Head of caudate nucleus (tissue), 42 donors: ENCODE measurements at regions not wholly inside any gene's neighbourhood (a gene's known extent, or its start where the extent isn't known, plus 50 kb on each side); places are given as distances from the start of the nearest gene placed in this dataset.
A peak's percentile ranks its signal among the peaks of the same experiment; 100 is the strongest.

Source experiments
- DNase-seq, 42 donors: peaks; one replicate each; pipeline versions ENCODE4 v3.0.0 to v3.0.0-alpha.2; 2020 to 2021; ENCODE audit warnings: mixed read lengths in 7 of 42
- intact Hi-C: fragments of 100-400 bp; cut with DNase I; formaldehyde crosslinking; loops from one replicate; pipeline ENCODE4 v1.15.0; 2022

GRCh38 chr1:18535391-18536210 is 54.9 kb downstream of the KLHDC7A start:
- intact Hi-C loops: no loop called here
- peak in 6 of 42 donors; percentile 4 to 33 (median 12) for DNase-seq

DNA sequence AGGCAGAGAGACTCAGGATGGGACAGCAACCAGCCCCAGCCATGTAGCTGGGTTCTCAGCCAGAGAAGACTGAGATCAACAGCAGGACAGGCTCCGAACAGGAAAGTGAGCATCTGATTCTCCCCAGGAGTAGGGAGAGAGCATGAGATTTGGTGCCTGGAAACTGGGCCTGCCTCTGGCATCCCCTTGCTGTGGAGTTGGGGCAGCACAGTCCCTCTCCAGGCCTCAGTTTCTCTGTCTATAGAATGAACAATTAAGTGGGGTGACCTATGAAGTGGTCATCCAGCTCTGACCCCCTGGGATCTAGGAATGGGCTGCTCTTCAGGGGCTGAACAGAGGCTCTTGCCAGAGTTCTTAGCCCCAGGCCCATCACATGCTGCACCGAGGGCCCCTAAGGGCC is 55.6 kb downstream of the KLHDC7A start:
- DNase-seq: peak in 4 of 42 donors; percentile 1 to 17 (median 6)
- intact Hi-C loops: no loop called here

DNA sequence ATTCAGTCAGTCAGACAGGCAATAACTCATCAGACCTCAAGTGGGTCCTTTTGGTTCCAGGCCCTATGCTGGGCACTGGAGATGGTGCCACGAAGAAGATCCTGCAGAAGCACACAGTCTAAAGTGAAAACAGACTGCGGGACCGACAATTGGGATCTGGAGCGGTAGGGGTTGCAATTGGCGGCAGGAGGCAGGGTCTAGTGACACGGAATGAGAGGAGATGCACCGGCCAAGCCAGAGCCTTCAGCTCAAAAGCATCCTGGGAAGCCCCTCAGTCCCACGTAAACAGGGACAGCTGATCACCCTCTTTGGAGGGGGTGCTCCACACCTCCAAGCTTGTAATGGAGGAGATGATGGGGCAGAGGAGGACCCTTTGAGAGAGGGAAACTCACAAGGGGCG is 56.2 kb downstream of the KLHDC7A start:
- peak in 5 of 42 donors; percentile 0 to 18 (median 8) for DNase-seq
- intact Hi-C loops: no loop called here

DNA sequence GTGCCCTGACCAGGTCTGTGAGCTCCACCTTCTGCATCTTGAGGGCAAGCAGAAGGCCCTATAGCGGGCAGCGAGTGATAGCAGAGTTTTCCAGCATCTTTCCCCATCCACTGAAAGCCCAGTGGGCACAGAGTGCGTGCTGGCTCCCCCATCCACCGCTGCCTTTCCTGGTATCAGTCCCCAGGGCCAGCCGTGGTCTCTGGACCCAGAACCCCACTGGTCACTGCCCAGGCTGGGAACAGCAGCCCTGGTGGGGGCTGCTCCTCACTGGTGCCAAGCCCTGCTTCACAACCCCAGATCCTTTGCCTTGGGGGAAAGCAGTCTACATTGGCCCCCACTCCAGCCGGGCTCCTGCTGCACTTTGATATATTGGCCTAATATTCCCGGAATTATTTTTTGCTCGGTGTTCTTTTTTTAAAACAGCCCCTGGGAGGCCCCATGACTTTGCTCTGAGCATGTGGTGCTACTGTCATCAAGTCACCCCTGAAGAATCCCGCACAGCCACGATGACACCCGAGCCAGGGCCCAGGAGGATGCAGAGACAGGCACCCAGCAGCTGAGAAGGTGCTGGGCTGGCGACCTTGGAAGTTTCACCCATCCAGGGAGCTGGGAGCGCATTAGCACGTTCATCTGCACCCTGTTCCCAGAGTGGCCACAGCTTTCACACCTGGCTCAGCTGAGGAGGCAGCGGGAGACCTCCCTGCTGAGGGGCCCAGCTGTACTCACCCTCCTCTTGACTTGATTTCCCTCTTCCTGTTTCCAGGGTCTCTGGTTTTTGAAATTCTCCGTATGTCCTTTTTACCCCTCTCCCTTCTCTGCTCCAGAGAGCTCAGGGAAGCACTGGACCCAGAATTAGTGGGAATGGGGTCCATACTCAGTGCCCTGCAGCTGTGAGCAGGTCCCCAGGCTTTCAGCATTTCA is 56.9 kb downstream of the KLHDC7A start:
- intact Hi-C loops: no loop called here
- peak in 7 of 42 donors; percentile 6 to 35 (median 14) for DNase-seq

GRCh38 chr1:18539171-18539570 is 58.4 kb downstream of the KLHDC7A start:
- intact Hi-C loops: no loop called here
- DNase-seq: peak in 6 of 42 donors; percentile 1 to 21 (median 10)

DNA sequence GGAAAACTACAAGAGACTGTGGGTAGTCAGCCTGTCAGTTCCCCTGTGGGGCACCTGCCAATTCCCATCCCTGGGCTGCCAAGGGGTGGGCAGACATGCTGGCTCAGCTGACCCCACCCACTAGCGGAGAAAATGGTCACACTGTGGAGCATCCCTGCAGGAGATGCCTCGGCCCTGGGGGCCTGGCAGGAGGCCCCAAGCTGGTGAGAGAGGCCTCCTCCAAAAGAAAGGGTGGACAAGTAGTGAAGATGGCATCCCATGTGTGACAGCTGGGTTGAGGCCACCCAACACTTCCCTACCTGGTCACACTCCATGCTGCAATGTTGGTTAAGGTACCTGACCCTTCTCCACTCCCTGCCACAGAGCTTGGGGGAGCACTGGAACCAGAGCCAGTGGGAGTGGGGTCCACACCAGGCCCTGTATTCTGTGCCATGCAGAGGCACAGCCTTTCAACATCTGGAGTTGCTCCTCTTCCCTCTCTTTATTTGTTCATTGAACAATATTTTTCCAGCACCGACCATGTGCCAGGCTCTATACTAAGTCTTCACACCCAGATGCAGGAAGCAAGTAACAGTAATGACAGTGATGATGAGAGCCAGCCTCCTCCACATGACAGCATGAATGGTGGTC is 59.5 kb downstream of the KLHDC7A start:
- intact Hi-C loops: no loop called here
- peak in 9 of 42 donors; percentile 1 to 23 (median 3) for DNase-seq

DNA sequence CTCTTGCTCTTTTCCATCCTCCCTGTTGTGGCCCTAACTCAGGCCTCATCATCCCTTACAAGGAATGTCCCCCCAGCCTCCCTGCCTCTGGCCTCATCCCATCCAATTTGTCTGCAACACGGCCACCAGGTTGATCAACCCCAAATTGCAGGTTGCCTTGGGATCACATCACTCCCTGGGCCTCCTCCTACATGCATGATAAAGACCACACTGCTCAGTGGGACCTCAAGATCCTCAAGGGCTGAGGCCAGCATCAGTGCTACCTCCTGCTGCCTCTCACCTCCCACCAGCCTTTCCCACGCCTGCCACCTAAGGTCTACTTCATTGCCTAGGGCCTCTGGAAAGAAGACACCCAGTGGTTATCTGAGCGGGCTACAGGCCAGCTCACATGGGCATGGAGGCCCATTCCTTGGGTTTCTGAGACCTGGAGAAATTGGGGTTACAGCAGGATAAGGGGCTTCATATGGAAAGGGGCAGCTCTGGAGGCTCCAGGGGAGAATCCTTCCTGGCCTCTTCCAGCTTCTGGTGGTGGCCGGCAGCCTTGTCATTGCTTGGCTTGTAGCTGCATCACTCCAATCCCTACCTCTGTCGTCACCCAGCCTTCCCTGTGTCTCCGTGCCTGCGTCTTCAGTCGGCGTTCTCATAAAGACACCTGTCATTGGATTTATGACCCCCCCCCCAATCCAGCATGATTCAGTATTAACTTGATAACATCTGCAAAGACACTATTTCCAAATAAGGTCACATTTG is 60.5 kb downstream of the KLHDC7A start:
- intact Hi-C loops: no loop called here
- peak in 6 of 42 donors; percentile 1 to 27 (median 16) for DNase-seq

- intact Hi-C loops: no loop called here
- peak in 3 of 42 donors; percentile 5 to 20 (median 18) for DNase-seq
Observed at GRCh38 chr1:18542351-18542750, 61.6 kb downstream of the KLHDC7A start.

DNA sequence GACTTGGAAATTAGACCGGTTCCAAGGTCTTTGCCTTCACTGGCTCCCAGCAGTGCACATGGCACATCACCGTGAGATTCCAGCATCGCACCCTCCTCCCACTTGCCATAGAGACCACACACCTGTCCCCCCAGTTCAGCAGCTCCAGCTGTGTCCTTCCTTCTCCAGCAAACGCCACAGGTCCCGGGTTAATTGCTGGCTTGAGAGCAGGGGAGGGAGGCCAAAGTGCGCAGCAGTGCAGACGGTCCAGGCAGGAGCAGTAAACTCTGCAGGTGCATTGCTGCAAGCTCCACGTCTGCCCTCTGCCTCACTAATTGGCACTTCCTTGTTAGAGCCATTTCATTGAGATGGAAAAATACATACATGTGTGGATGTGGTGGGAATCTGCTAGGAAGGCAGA is 65.3 kb downstream of the KLHDC7A start:
- no peak for DNase-seq
- intact Hi-C loops: no loop called here

DNA sequence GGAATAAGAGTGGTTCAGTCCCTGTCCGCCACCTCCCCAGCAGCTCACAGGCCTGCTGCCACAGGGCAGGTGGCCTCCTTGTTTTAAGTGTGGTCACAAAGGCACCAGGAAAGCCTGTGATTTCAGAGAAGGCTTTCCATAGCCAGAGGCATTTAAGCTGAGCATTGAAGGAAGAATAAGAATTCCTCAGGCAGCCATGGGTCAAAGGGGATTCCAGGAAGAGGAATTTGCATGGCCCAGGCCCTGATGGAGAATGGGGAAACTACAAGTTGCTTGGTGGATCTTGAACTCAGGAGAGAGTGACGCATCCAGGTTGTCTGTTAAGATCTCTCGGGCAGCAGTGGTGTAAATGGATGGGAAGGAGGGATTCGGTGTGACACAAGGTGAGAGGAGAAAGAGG is 66.7 kb downstream of the KLHDC7A start:
- no peak for DNase-seq
- intact Hi-C loops: no loop called here

DNA sequence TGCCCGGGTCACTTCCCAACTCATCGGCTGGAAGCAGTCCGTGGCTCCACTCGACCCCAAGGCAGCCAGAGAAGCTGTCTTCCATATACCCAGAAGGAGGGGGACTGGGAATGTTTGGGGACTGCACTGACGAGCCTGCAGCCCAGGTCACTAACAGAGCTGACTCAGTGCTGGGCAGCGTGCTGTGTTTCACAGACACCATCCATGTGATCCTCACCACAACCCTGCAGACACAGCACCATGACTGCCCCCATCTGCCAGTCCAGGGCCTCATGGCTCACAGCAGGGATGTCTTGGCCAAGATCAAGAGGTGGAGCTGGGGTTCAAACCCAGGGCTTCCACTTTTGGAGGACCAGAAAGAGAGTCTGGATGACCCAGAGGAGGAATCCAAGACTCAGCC is 67.9 kb downstream of the KLHDC7A start:
- intact Hi-C loops: no loop called here
- no peak for DNase-seq

DNA sequence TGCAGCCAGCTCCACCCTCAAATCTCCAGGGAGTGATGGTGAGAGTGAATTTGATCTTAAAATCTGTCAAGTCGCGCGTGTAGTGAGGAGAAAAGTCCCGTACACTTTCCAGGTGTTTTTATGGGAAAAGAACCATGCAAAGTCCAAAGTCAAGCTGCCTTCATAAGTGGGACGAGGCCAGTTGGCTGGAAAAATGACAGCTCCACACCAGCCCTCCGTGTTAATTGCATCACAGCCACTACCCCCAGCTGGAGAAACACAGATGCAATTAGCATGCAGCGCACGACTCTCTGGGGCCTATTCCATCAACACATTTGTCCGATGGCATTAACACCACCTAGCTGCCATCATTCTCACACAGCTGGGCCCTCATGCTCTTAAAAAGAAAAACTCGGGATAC is 68.4 kb downstream of the KLHDC7A start:
- DNase-seq: no peak
- intact Hi-C loops: no loop called here

DNA sequence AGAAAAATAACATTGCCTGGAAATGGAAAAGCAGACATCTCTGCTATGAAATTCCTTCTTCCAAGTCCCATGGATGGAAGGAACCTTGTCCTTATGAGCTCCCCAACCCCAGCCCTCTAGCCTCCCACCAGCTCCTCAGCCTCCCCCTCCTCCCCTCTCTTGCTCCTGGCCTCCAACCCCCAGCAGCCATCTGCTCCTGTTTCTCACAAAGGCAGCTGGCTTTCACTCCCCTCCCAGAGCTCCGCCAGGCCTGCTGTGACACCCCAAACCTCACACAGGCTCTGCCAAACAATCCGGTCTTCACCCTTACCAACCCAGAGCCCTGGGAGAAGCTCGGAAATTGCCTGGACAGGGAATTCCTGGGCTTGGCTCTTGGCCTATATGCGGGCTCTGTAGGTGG is 69.2 kb downstream of the KLHDC7A start:
- no peak for DNase-seq
- intact Hi-C loops: no loop called here

- DNase-seq: no peak
- intact Hi-C loops: no loop called here
Observed at GRCh38 chr1:18552631-18553030, 71.9 kb downstream of the KLHDC7A start.

DNA sequence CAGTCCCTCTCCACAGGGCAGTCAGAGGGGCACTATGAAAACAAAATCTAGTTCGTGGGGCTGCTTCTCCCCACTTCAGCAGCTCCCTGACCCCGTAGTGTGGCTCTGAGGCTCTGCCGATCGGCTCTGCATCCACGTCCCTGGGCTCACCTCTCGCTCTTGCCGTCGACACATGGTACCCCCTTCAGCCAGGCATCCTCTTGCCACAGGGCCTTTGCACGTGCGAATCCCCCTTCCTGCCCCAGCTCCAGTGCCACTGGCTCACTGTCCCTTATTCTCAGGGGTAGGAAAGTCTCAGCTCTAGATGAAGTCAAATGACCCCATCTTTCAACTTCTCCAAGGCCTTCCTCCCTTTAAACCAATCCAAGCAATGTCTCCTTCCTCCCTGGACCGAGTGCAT is 72.7 kb downstream of the KLHDC7A start:
- intact Hi-C loops: no loop called here
- no peak for DNase-seq

DNA sequence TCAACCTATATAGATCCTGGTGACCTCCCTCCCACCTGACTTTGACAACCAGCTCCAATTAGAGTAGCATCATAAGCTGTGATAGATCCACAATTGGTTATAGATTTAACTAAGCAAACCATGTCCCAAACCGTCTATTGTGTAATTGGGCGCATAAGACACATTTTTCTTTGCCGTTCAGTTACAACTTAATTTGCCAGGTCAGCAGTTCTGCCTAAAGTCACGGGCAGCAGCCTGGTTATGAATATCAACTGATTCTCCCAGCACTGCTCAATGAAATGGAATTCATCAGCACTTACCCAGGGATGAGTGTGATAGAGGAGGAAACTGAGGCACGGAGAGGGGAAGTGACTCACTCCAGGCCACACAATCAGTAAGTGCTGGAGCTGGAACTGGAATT is 73.4 kb downstream of the KLHDC7A start:
- no peak for DNase-seq
- intact Hi-C loops: no loop called here

DNA sequence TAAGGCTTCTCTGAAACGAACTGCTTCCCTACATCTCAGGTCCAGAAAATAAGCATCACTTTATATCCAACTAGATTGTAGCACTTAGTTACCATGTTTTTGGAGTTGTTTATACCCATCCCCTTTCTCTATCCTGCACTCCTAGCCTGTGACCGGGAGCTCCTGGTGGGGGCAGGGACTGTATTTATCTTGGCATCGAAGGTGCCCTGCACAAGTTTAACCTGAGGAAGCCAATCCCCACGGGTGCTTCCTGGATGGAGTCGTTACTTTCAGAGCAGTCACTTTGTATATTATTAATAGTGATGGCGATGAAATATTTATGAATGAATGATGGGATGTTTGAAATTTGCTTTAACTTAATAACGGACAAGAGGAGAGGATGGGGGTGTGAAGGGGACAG is 73.9 kb downstream of the KLHDC7A start:
- no peak for DNase-seq
- intact Hi-C loops: no loop called here

DNA sequence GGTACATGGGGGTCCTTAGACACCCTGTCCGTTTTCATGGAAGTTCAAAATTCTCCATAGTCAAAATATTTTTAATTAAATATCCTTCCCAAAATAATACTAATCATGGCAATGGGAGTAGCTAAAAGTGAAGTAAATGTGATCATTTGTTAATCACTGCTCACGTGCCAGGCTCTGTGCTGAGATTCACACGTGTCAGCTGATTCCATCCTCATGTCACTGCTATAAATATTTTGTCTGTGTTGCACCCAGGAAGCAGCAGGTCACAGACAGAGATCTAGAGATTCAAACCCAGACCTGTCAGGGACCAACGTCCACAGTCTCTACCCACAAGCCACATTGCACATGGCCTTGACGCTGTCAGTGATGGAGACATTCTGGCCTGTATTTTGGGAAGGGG is 74.3 kb downstream of the KLHDC7A start:
- no peak for DNase-seq
- intact Hi-C loops: no loop called here

- intact Hi-C loops: no loop called here
- DNase-seq: peak in 11 of 42 donors; percentile 5 to 54 (median 17)
Observed at GRCh38 chr1:18556364-18556763, 74.3 kb upstream of the PAX7 start.
